ENCODE measurements at regions not wholly inside any gene's neighbourhood (a gene's known extent, or its start where the extent isn't known, plus 50 kb on each side); places are given as distances from the start of the nearest gene placed in this dataset.

DNA sequence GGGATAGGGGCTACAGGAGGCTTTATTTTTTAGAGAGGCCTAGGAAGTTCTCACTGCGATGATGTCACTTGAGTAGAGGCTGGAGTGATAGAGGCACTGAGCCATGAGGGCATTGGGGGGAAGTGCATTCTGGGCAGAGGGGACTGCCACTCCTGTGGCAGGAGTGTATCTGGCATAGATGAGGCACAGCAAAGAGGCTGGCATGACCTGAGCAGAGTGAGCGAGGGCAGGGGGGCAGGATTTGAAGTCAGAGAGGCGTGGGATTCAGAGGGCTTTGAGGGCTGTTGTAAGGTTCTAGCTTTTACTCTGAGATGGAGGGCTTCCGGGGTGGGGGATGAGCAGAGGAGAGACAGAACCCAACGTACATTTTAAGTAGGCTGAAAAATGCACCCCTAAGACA, 91.9 kb upstream of the SH3PXD2B start:
- TF ChIP-seq, protein P1, sequence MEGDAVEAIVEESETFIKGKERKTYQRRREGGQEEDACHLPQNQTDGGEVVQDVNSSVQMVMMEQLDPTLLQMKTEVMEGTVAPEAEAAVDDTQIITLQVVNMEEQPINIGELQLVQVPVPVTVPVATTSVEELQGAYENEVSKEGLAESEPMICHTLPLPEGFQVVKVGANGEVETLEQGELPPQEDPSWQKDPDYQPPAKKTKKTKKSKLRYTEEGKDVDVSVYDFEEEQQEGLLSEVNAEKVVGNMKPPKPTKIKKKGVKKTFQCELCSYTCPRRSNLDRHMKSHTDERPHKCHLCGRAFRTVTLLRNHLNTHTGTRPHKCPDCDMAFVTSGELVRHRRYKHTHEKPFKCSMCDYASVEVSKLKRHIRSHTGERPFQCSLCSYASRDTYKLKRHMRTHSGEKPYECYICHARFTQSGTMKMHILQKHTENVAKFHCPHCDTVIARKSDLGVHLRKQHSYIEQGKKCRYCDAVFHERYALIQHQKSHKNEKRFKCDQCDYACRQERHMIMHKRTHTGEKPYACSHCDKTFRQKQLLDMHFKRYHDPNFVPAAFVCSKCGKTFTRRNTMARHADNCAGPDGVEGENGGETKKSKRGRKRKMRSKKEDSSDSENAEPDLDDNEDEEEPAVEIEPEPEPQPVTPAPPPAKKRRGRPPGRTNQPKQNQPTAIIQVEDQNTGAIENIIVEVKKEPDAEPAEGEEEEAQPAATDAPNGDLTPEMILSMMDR (IDR thresholded peaks at IDR 0.05) = no peak
- no peak for TF ChIP-seq POLR2A (IDR thresholded peaks at IDR 0.05)

Measured in right lobe of liver (tissue), 4 donors.